Ovary (tissue), 3 donors: ENCODE measurements at regions not wholly inside any gene's neighbourhood (a gene's known extent, or its start where the extent isn't known, plus 50 kb on each side); places are given as distances from the start of the nearest gene placed in this dataset.

Source experiments
- CTCF ChIP-seq, 3 donors: fragments of 450-650 bp in 2 of 3; fragments of 200-600 bp in 1 of 3; IDR thresholded peaks; one replicate each; pipeline versions ENCODE4 v1.5.1 to v1.8.0; 2016 to 2022; ENCODE audit warnings: antibody characterized with exemption in 3 of 3, mild to moderate bottlenecking in 1 of 3
- POLR2A ChIP-seq: fragments of 450-650 bp; IDR thresholded peaks from one replicate; pipeline ENCODE4 v1.6.1; 2017; ENCODE audit warnings: antibody characterized with exemption, mild to moderate bottlenecking, moderate library complexity
- donor health status: DM: no; HTN: no; CAD: no.

GRCh38 chr6:130587778-130588520, 222.1 kb downstream of the TMEM200A start:
- TF ChIP-seq POLR2A (no peak), CTCF (IDR thresholded peaks at IDR 0.05) (no peak)
